ENCODE measurements at regions not wholly inside any gene's neighbourhood (a gene's known extent, or its start where the extent isn't known, plus 50 kb on each side); places are given as distances from the start of the nearest gene placed in this dataset.

- no peak for TF ChIP-seq RAD21 (conservative IDR thresholded peaks at IDR 0.05)
- no peak for TF ChIP-seq POLR2AphosphoS5 (IDR thresholded peaks at IDR 0.05)
- TF ChIP-seq EZH2 (IDR thresholded peaks at IDR 0.05; ENCODE audit: borderline replicate concordance, insufficient read depth, low read length, poor library complexity, severe bottlenecking) = no peak
- no peak for TF ChIP-seq EP300 (conservative IDR thresholded peaks at IDR 0.05; ENCODE audit: poor library complexity, severe bottlenecking)
These were observed 463.9 kb upstream of the PCDH7 start (continued) for GRCh38 chr4:30256116-30256832.

GRCh38 chr4:30258949-30259348, 461.2 kb upstream of the PCDH7 start:
- Histone ChIP-seq H3F3A (ENCODE audit: insufficient read depth, low read length, poor library complexity, severe bottlenecking) (no peaks in the 10 kb centered on the region), H3K79me2 (replicated peaks; ENCODE audit: insufficient read depth, low read length) (no peaks in the 10 kb centered on the region), H3K4me3 (ENCODE audit: low read length) (no peak overlapping the region), H3K4me2 (ENCODE audit: low read length) (no peak overlapping the region), H3K36me3 (ENCODE audit: insufficient read depth, low read length) (no peaks in the 10 kb centered on the region), H3K27me3 (ENCODE audit: insufficient read depth, low read depth, low read length) (no peaks in the 10 kb centered on the region), H3K9me3 (ENCODE audit: low read length) (no peaks in the 10 kb centered on the region), H3K9me2 (ENCODE audit: insufficient read depth, low read length) (no peaks in the 10 kb centered on the region), H2AFZ (ENCODE audit: low read depth, low read length) (no peak overlapping the region), H4K20me1 (ENCODE audit: insufficient read depth) (no peaks in the 10 kb centered on the region), H3K9ac (ENCODE audit: low read length) (no peak overlapping the region), H3K27ac (ENCODE audit: low read length) (no peak overlapping the region)
- TF ChIP-seq EZH2 (IDR thresholded peaks at IDR 0.05; ENCODE audit: borderline replicate concordance, insufficient read depth, low read length, poor library complexity, severe bottlenecking) = no peak
- TF ChIP-seq SMC3 (conservative IDR thresholded peaks at IDR 0.05; ENCODE audit: poor library complexity) = no peak
- TF ChIP-seq RAD21 (conservative IDR thresholded peaks at IDR 0.05) = no peak
- TF ChIP-seq CTCF (IDR thresholded peaks at IDR 0.05; ENCODE audit: poor library complexity, severe bottlenecking) = no peak
- no peak for TF ChIP-seq EP300 (conservative IDR thresholded peaks at IDR 0.05; ENCODE audit: poor library complexity, severe bottlenecking)
- no peak for TF ChIP-seq REST (IDR thresholded peaks at IDR 0.05; ENCODE audit: borderline replicate concordance)
- no peak for TF ChIP-seq MXI1 (conservative IDR thresholded peaks at IDR 0.05; ENCODE audit: poor library complexity, severe bottlenecking)
- no peak for TF ChIP-seq POLR2AphosphoS5 (IDR thresholded peaks at IDR 0.05)

GRCh38 chr4:30262379-30262778, 457.8 kb upstream of the PCDH7 start:
- Histone ChIP-seq H2AFZ (ENCODE audit: low read depth, low read length) (no peak overlapping the region), H3K4me3 (ENCODE audit: low read length) (no peak overlapping the region), H3F3A (ENCODE audit: insufficient read depth, low read length, poor library complexity, severe bottlenecking) (no peaks in the 10 kb centered on the region), H3K4me2 (ENCODE audit: low read length) (no peak overlapping the region), H3K36me3 (ENCODE audit: insufficient read depth, low read length) (no peaks in the 10 kb centered on the region), H4K20me1 (ENCODE audit: insufficient read depth) (no peaks in the 10 kb centered on the region), H3K9me3 (ENCODE audit: low read length) (no peaks in the 10 kb centered on the region), H3K9ac (ENCODE audit: low read length) (no peak overlapping the region), H3K27me3 (ENCODE audit: insufficient read depth, low read depth, low read length) (no peaks in the 10 kb centered on the region), H3K27ac (ENCODE audit: low read length) (no peak overlapping the region), H3K9me2 (ENCODE audit: insufficient read depth, low read length) (no peaks in the 10 kb centered on the region), H3K79me2 (replicated peaks; ENCODE audit: insufficient read depth, low read length) (no peaks in the 10 kb centered on the region)
- no peak for TF ChIP-seq CTCF (IDR thresholded peaks at IDR 0.05; ENCODE audit: poor library complexity, severe bottlenecking)
- TF ChIP-seq RAD21 (conservative IDR thresholded peaks at IDR 0.05) = no peak
- TF ChIP-seq MXI1 (conservative IDR thresholded peaks at IDR 0.05; ENCODE audit: poor library complexity, severe bottlenecking) = no peak
- TF ChIP-seq POLR2AphosphoS5 (IDR thresholded peaks at IDR 0.05) = no peak
- no peak for TF ChIP-seq TAF1 (IDR thresholded peaks at IDR 0.05; ENCODE audit: low read depth)

All from neural cell (in vitro differentiated cells).